ENCODE measurements at regions not wholly inside any gene's neighbourhood (a gene's known extent, or its start where the extent isn't known, plus 50 kb on each side); places are given as distances from the start of the nearest gene placed in this dataset.

DNA sequence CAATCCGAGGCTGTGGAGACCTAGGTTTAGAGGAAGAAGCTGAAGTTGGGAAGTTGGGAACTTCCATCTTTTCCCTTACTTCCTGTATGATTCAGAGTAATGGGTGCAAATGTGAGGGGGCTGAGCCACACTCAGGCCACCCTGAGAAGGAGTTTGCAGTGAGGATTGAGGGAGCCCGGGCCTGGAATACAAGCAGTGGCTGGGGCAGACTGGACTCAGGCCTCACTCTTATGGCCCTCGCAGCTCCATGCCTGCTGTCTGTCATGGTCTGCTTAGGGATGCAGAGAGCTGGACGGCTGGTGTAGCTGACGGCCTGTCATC lies 73.7 kb upstream of the RAB4A start:
- TF ChIP-seq CTCF (IDR thresholded peaks at IDR 0.05; ENCODE audit: low read depth, low read length) (no peak), EZH2phosphoT487 (IDR thresholded peaks at IDR 0.05; ENCODE audit: low read depth) (no peak)

Measured in OCI-LY3 (cell line).